HepG2 (cell line): ENCODE measurements at regions not wholly inside any gene's neighbourhood (a gene's known extent, or its start where the extent isn't known, plus 50 kb on each side); places are given as distances from the start of the nearest gene placed in this dataset.

Experiments used
- ATAC-seq: fragments of 200-7000 bp; cut with Tn5 transposase; 3 replicates; pipeline ENCODE4 v1.9.1; 2020; ENCODE audit warnings: mild to moderate bottlenecking, moderate library complexity
- BruUV-seq: library from RNA; stranded (reverse); fragments of 400-500 nt; replicated peaks from 2 replicates; lab custom pipeline; 2021; lab: Mats Ljungman, UMichigan
- CTCF ChIA-PET: fragments of 300-600 bp; formaldehyde crosslinking; extraction: SDS; loops from one replicate; lab custom pipeline; 2021; ENCODE audit warnings: low total read pairs, inconsistent platforms, low intra/inter-chr PET ratio; lab: Yijun Ruan, JAX
- POLR2A ChIA-PET: fragments of 350-600 bp; sonication (Branson Sonifier 250); formaldehyde crosslinking; loops from one replicate; lab custom pipeline; 2020; ENCODE audit warnings: antibody characterized with exemption, inconsistent platforms; lab: Yijun Ruan, JAX
- DNase-seq: peaks from one replicate; pipeline ENCODE4 v3.0.0-alpha.2; 2015; ENCODE audit warnings: low spot score
- FAIRE-seq: peaks from 3 replicates; lab custom pipeline; 2011; peaks lifted over from hg19 to GRCh38; lab: Jason Lieb, UNC
- H2AFZ ChIP-seq: one replicate; pipeline ENCODE4 v1.6.1; 2011; ENCODE audit warnings: low read length, inconsistent platforms
- H3K27ac ChIP-seq: fragments of 300-600 bp; 3 replicates; pipeline ENCODE4 v1.8.0; 2011; ENCODE audit warnings: mixed run types, mild to moderate bottlenecking, mixed read lengths, low read length, inconsistent platforms; ENCODE audit not compliant: insufficient read depth; ENCODE audit errors: extremely low read length
- H3K27me3 ChIP-seq, 2 experiments: fragments of 200-600 bp in 1 of 2; 2 replicates in 1 of 2; 3 replicates in 1 of 2; pipeline versions ENCODE4 v1.6.0 to v1.8.0; 2011; ENCODE audit warnings: low read length in 2 of 2, mild to moderate bottlenecking in 2 of 2, moderate library complexity in 2 of 2, inconsistent platforms in 1 of 2; ENCODE audit not compliant: insufficient read depth in 2 of 2, control insufficient read depth in 1 of 2
- H3K36me3 ChIP-seq, 2 experiments: fragments of 200-600 bp in 1 of 2; replicated peaks in 1 of 2; 2 replicates in 1 of 2; 3 replicates in 1 of 2; pipeline versions ENCODE4 v1.5.1 to v1.8.0; 2011; ENCODE audit warnings: low read length in 2 of 2, inconsistent platforms in 1 of 2; ENCODE audit not compliant: insufficient read depth in 2 of 2, control insufficient read depth in 1 of 2
- H3K4me1 ChIP-seq: 2 replicates; pipeline ENCODE4 v1.5.1; 2012; ENCODE audit warnings: low read length, inconsistent platforms; ENCODE audit not compliant: insufficient read depth
- H3K4me2 ChIP-seq: 2 replicates; pipeline ENCODE4 v1.6.0; 2011; ENCODE audit warnings: low read depth, low read length, inconsistent platforms
- H3K4me3 ChIP-seq, 3 experiments: fragments of 200-600 bp in 1 of 3; sonication (generic), shearing (Covaris generic) in 1 of 3; replicated peaks in 1 of 3; 2 replicates each; pipeline ENCODE4 v1.5.1; 2011 to 2016; ENCODE audit warnings: low read length in 3 of 3, inconsistent platforms in 2 of 3, low read depth in 2 of 3, mild to moderate bottlenecking in 2 of 3, control low read depth in 1 of 3, mixed read lengths in 1 of 3; ENCODE audit not compliant: insufficient read depth in 1 of 3
- H3K79me2 ChIP-seq: one replicate; pipeline ENCODE4 v1.6.1; 2011; ENCODE audit warnings: low read length, inconsistent platforms; ENCODE audit not compliant: insufficient read depth
- H3K9ac ChIP-seq: 2 replicates; pipeline ENCODE4 v1.6.0; 2011; ENCODE audit warnings: mild to moderate bottlenecking, low read depth, low read length, inconsistent platforms; ENCODE audit not compliant: insufficient read depth
- H3K9me3 ChIP-seq: 2 replicates; pipeline ENCODE4 v1.5.1; 2012; ENCODE audit warnings: mild to moderate bottlenecking, low read length
- H4K20me1 ChIP-seq: 2 replicates; pipeline ENCODE4 v1.6.0; 2011; ENCODE audit warnings: inconsistent platforms, mild to moderate bottlenecking, low read length, moderate library complexity; ENCODE audit not compliant: insufficient read depth
- GPN1 ChIP-seq: sonication (generic); formaldehyde crosslinking; IDR thresholded peaks from 2 replicates; pipeline ENCODE4 v1.5.1; 2020; ENCODE audit warnings: missing genetic modification reagents, borderline replicate concordance
- JARID2 ChIP-seq: sonication (generic); formaldehyde crosslinking; IDR thresholded peaks from 2 replicates; pipeline ENCODE4 v1.8.1; 2023; ENCODE audit warnings: missing genetic modification reagents, inconsistent platforms; ENCODE audit not compliant: insufficient replicate concordance
- ONECUT2 ChIP-seq: sonication (generic); formaldehyde crosslinking; IDR thresholded peaks from 2 replicates; pipeline ENCODE4 v1.4.0; 2020; ENCODE audit warnings: missing genetic modification reagents
- ZNF20 ChIP-seq: sonication (generic); formaldehyde crosslinking; IDR thresholded peaks from 2 replicates; pipeline ENCODE4 v1.4.0; 2020; ENCODE audit warnings: mild to moderate bottlenecking, moderate library complexity, missing genetic modification reagents
- ZNF326 ChIP-seq: sonication (generic); formaldehyde crosslinking; IDR thresholded peaks from 2 replicates; pipeline ENCODE4 v1.4.0; 2020; ENCODE audit warnings: missing genetic modification reagents, borderline replicate concordance
- ZNF337 ChIP-seq: sonication (generic); formaldehyde crosslinking; IDR thresholded peaks from 2 replicates; pipeline ENCODE4 v1.5.1; 2020; ENCODE audit warnings: missing genetic modification reagents, low read depth, mild to moderate bottlenecking, borderline replicate concordance
- ZNF430 ChIP-seq: sonication (generic); formaldehyde crosslinking; IDR thresholded peaks from 2 replicates; pipeline ENCODE4 v1.9.0; 2021; ENCODE audit warnings: mild to moderate bottlenecking, missing genetic modification reagents
- ZNF431 ChIP-seq: sonication (generic); formaldehyde crosslinking; IDR thresholded peaks from 2 replicates; pipeline ENCODE4 v1.9.0; 2022; ENCODE audit warnings: missing genetic modification reagents, low read depth, mild to moderate bottlenecking, borderline replicate concordance
- ZNF75D ChIP-seq: sonication (generic); formaldehyde crosslinking; IDR thresholded peaks from 2 replicates; pipeline ENCODE4 v1.8.1; 2023; ENCODE audit warnings: missing genetic modification reagents, mild to moderate bottlenecking, borderline replicate concordance
- WGBS: methylation state at CpG from one replicate; pipeline ENCODE4 v1.1.6; 2017; ENCODE audit warnings: low lambda C conversion rate; 5-methylcytosine and 5-hydroxymethylcytosine counted together
- in situ Hi-C: cut with HindIII; loops from 2 replicates; pipeline ENCODE4 v1.10.0; 2017; ENCODE audit warnings: low pct_unique_long_range_greater_than_20kb; ENCODE audit not compliant: extremely low pct_ligation_motif_present
- intact Hi-C: fragments of 100-400 bp; cut with micrococcal nuclease; formaldehyde crosslinking; loops from one replicate; pipeline ENCODE4 v1.10.0; 2022; ENCODE audit not compliant: unreplicated experiment
- TF ChIP-seq, protein P1 (sequence below): sonication (generic); formaldehyde crosslinking; IDR thresholded peaks from 2 replicates; pipeline ENCODE4 v1.4.0; 2020; ENCODE audit warnings: missing genetic modification reagents
- TF ChIP-seq, protein P2 (sequence below): IDR thresholded peaks from 2 replicates; pipeline ENCODE4 v1.6.1; 2016; ENCODE audit warnings: control low read depth
- TF ChIP-seq, protein P3 (sequence below): IDR thresholded peaks from 2 replicates; pipeline ENCODE4 v1.6.1; 2012; ENCODE audit warnings: inconsistent platforms
- TF ChIP-seq, protein P4 (sequence below): sonication (generic); formaldehyde crosslinking; IDR thresholded peaks from 2 replicates; pipeline ENCODE4 v1.5.1; 2020; ENCODE audit warnings: missing genetic modification reagents, mild to moderate bottlenecking, borderline replicate concordance
- TF ChIP-seq, protein P5 (sequence below): sonication (generic); formaldehyde crosslinking; IDR thresholded peaks from 2 replicates; pipeline ENCODE4 v1.8.0; 2022; ENCODE audit warnings: missing genetic modification reagents, low read depth, mild to moderate bottlenecking, borderline replicate concordance

DNA sequence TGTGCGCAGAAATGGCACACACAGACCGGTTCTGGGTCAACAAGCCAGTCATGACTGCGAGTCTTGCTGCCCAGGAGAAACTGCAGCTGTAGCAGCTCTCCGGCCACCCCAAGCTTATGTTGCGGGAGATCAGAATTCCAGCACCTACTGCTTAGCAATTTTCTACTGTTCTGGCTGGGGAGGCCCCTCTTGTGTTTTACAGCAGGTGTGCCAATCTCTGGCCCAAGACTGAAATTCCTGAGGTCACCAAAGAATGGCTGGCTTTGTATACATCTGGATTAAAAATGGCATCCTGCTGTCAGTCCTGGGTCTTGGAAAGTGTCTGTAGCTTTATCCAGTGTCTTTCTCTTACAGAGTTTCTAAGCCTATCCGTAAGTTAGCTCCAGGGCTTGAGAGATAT, 68.9 kb upstream of the TRAM1L1 start (continued):
- TF ChIP-seq, protein P1, sequence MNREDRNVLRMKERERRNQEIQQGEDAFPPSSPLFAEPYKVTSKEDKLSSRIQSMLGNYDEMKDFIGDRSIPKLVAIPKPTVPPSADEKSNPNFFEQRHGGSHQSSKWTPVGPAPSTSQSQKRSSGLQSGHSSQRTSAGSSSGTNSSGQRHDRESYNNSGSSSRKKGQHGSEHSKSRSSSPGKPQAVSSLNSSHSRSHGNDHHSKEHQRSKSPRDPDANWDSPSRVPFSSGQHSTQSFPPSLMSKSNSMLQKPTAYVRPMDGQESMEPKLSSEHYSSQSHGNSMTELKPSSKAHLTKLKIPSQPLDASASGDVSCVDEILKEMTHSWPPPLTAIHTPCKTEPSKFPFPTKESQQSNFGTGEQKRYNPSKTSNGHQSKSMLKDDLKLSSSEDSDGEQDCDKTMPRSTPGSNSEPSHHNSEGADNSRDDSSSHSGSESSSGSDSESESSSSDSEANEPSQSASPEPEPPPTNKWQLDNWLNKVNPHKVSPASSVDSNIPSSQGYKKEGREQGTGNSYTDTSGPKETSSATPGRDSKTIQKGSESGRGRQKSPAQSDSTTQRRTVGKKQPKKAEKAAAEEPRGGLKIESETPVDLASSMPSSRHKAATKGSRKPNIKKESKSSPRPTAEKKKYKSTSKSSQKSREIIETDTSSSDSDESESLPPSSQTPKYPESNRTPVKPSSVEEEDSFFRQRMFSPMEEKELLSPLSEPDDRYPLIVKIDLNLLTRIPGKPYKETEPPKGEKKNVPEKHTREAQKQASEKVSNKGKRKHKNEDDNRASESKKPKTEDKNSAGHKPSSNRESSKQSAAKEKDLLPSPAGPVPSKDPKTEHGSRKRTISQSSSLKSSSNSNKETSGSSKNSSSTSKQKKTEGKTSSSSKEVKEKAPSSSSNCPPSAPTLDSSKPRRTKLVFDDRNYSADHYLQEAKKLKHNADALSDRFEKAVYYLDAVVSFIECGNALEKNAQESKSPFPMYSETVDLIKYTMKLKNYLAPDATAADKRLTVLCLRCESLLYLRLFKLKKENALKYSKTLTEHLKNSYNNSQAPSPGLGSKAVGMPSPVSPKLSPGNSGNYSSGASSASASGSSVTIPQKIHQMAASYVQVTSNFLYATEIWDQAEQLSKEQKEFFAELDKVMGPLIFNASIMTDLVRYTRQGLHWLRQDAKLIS, result no peak
- TF ChIP-seq ZNF337 (CRISPR knock-in tag) (no peak), ZNF431 (no peak), ZNF430 (no peak)

DNA sequence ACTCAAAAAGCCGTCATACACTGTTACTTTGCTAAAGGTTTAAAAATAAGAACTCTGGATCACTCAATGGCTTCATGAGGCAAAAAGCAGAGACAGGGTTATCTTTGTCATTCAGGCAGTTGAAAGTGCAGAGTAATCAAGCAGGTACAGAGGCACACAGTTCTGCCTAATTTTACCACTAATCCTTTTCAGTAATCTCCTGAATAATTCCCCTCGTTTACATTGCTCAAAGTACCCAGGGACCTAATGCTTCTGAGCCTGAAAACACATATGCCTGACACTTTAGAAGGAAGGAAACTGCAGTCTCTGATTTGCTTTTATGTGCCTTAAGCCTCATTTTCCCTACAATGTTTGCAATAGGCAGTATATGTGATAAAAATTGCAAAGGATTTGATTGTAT, 71.4 kb upstream of the TRAM1L1 start:
- Histone ChIP-seq H3K9ac (no peak overlapping the region), H3K4me2 (no peak overlapping the region), H3K4me3 (no peak overlapping the region), H3K27ac (no peak overlapping the region), H4K20me1 (no peaks in the 10 kb centered on the region), H3K27me3 (no peaks in the 10 kb centered on the region), H2AFZ (no peak overlapping the region), H3K9me3 (peaks cover 15% of the 10 kb centered on the region), H3K4me1 (no peaks in the 10 kb centered on the region), H3K36me3 (no peaks in the 10 kb centered on the region), H3K79me2 (no peaks in the 10 kb centered on the region)
- POLR2A ChIA-PET, result no interaction called here
- in situ Hi-C loops, result no loop called here
- CTCF ChIA-PET, result no interaction called here
- FAIRE-seq (no peak), DNase-seq (no peak), ATAC-seq (no peak)
- intact Hi-C loops, result no loop called here
- BruUV-seq, result no TSS peak
- WGBS, result 0% methylated on average over 2 of the region's 2 CpGs
- TF ChIP-seq ONECUT2 (CRISPR knock-in tag) (no peak), ZNF75D (CRISPR knock-in tag) (no peak), ZNF326 (no peak), JARID2 (CRISPR knock-in tag) (no peak), ZNF20 (CRISPR knock-in tag) (no peak), GPN1 (no peak)
- TF ChIP-seq, protein P2, sequence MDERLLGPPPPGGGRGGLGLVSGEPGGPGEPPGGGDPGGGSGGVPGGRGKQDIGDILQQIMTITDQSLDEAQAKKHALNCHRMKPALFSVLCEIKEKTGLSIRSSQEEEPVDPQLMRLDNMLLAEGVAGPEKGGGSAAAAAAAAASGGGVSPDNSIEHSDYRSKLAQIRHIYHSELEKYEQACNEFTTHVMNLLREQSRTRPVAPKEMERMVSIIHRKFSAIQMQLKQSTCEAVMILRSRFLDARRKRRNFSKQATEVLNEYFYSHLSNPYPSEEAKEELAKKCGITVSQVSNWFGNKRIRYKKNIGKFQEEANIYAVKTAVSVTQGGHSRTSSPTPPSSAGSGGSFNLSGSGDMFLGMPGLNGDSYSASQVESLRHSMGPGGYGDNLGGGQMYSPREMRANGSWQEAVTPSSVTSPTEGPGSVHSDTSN (CRISPR knock-in tag), result no peak
- TF ChIP-seq, protein P3, sequence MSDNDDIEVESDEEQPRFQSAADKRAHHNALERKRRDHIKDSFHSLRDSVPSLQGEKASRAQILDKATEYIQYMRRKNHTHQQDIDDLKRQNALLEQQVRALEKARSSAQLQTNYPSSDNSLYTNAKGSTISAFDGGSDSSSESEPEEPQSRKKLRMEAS, result no peak
- TF ChIP-seq, protein P4, sequence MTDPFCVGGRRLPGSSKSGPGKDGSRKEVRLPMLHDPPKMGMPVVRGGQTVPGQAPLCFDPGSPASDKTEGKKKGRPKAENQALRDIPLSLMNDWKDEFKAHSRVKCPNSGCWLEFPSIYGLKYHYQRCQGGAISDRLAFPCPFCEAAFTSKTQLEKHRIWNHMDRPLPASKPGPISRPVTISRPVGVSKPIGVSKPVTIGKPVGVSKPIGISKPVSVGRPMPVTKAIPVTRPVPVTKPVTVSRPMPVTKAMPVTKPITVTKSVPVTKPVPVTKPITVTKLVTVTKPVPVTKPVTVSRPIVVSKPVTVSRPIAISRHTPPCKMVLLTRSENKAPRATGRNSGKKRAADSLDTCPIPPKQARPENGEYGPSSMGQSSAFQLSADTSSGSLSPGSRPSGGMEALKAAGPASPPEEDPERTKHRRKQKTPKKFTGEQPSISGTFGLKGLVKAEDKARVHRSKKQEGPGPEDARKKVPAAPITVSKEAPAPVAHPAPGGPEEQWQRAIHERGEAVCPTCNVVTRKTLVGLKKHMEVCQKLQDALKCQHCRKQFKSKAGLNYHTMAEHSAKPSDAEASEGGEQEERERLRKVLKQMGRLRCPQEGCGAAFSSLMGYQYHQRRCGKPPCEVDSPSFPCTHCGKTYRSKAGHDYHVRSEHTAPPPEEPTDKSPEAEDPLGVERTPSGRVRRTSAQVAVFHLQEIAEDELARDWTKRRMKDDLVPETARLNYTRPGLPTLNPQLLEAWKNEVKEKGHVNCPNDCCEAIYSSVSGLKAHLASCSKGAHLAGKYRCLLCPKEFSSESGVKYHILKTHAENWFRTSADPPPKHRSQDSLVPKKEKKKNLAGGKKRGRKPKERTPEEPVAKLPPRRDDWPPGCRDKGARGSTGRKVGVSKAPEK, result no peak
- TF ChIP-seq, protein P5, sequence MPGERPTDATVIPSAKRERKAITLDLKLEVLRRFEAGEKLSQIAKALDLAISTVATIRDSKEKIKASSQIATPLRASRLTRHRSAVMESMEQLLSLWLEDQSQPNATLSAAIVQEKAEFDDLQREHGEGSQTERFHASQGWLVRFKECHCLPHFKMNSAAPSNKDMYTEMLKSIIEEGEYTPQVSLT (CRISPR knock-in tag), result no peak
